ENCODE measurements at regions not wholly inside any gene's neighbourhood (a gene's known extent, or its start where the extent isn't known, plus 50 kb on each side); places are given as distances from the start of the nearest gene placed in this dataset.

DNA sequence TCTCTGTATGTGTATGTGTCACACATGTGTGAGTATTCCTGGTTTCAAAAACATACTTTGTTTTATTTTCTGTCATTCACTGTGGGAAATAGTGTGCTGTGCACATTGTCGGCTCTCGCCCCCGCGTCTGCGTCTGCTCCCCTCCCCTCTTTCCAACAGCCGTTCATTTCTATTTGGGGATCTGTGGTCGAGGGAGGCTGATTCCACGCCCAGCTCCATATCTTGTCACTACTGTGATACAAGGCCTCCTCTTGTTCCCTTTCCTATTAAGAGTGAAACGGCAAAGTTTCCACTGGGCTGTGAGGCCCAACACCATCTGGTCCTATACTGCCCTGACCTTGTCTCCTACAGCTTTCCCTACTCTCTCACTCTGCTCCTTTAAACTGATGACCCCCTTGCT is 172.5 kb upstream of the LRIG1 start:
- TF ChIP-seq CTCF (IDR thresholded peaks at IDR 0.05 in 8 of 11, conservative IDR thresholded peaks at IDR 0.05 in 3 of 11): no peak
- no peak for TF ChIP-seq POLR2A (IDR thresholded peaks at IDR 0.05)

Data from spleen (tissue), 7 donors.